ENCODE measurements at regions not wholly inside any gene's neighbourhood (a gene's known extent, or its start where the extent isn't known, plus 50 kb on each side); places are given as distances from the start of the nearest gene placed in this dataset.

GRCh38 chr9:85432599-85432998 lies 309.2 kb downstream of the AGTPBP1 start:
- TF ChIP-seq POLR2A (IDR thresholded peaks at IDR 0.05): no peak
- TF ChIP-seq CTCF (IDR thresholded peaks at IDR 0.05): no peak
